SK-N-SH (cell line): ENCODE measurements at regions not wholly inside any gene's neighbourhood (a gene's known extent, or its start where the extent isn't known, plus 50 kb on each side); places are given as distances from the start of the nearest gene placed in this dataset.

Source experiments
- CTCF ChIP-seq: fragments of 200-600 bp; sonication (generic); IDR thresholded peaks from 2 replicates; pipeline ENCODE4 v1.6.1; 2017; ENCODE audit warnings: antibody characterized with exemption, mild to moderate bottlenecking, moderate library complexity
- MAX ChIP-seq: IDR thresholded peaks from 2 replicates; pipeline ENCODE4 v1.4.0; 2012; ENCODE audit warnings: low read depth
- TAF1 ChIP-seq: IDR thresholded peaks from 2 replicates; pipeline ENCODE4 v1.6.1; 2012; ENCODE audit warnings: low read depth, mild to moderate bottlenecking, low read length, moderate library complexity, borderline replicate concordance

GRCh38 chr13:99809496-99809895 is 162.1 kb downstream of the ZIC5 start:
- TF ChIP-seq MAX: no peak
- TF ChIP-seq TAF1: no peak
- TF ChIP-seq CTCF: no peak
